Mesendoderm (in vitro differentiated cells): ENCODE measurements at regions not wholly inside any gene's neighbourhood (a gene's known extent, or its start where the extent isn't known, plus 50 kb on each side); places are given as distances from the start of the nearest gene placed in this dataset.
A peak's percentile ranks its signal among the peaks of the same experiment; 100 is the strongest.

Experiments used
- DNase-seq: peaks from one replicate; pipeline ENCODE4 v3.0.0; 2013
- H2AK5ac ChIP-seq: 2 replicates; pipeline ENCODE4 v1.6.1; 2013; ENCODE audit warnings: low read length, inconsistent platforms
- H2BK120ac ChIP-seq: 2 replicates; pipeline ENCODE4 v1.6.1; 2013; ENCODE audit warnings: low read depth, mild to moderate bottlenecking, low read length, moderate library complexity, mixed read lengths
- H2BK15ac ChIP-seq: replicated peaks from 2 replicates; pipeline ENCODE4 v1.6.1; 2013; ENCODE audit warnings: low read depth, mild to moderate bottlenecking, moderate library complexity
- H2BK5ac ChIP-seq: 2 replicates; pipeline ENCODE4 v1.6.1; 2013; ENCODE audit warnings: low read length, inconsistent platforms
- H3K18ac ChIP-seq: 2 replicates; pipeline ENCODE4 v1.6.1; 2013; ENCODE audit warnings: mild to moderate bottlenecking, low read length, mixed read lengths
- H3K23ac ChIP-seq: one replicate; pipeline ENCODE4 v1.6.1; 2013; ENCODE audit warnings: low read length
- H3K27ac ChIP-seq: 2 replicates; pipeline ENCODE4 v1.5.1; 2013; ENCODE audit warnings: low read depth, mild to moderate bottlenecking, inconsistent platforms, low read length, moderate library complexity
- H3K27me3 ChIP-seq: 2 replicates; pipeline ENCODE4 v1.6.1; 2013; ENCODE audit warnings: low read length, control low read depth, mild to moderate bottlenecking, inconsistent platforms; ENCODE audit not compliant: insufficient read depth, poor library complexity
- H3K36me3 ChIP-seq: 2 replicates; pipeline ENCODE4 v1.6.1; 2013; ENCODE audit warnings: low read length, inconsistent platforms; ENCODE audit not compliant: control insufficient read depth, insufficient read depth
- H3K4ac ChIP-seq: one replicate; pipeline ENCODE4 v1.6.1; 2013; ENCODE audit warnings: low read depth, mild to moderate bottlenecking, low read length, moderate library complexity
- H3K4me1 ChIP-seq: 2 replicates; pipeline ENCODE4 v1.6.1; 2013; ENCODE audit warnings: low read depth, low read length, inconsistent platforms; ENCODE audit not compliant: control insufficient read depth
- H3K4me2 ChIP-seq: 2 replicates; pipeline ENCODE4 v1.6.1; 2013; ENCODE audit warnings: low read length
- H3K4me3 ChIP-seq: 2 replicates; pipeline ENCODE4 v1.5.1; 2013; ENCODE audit warnings: mild to moderate bottlenecking, low read length
- H3K56ac ChIP-seq: one replicate; pipeline ENCODE4 v1.6.1; 2013; ENCODE audit warnings: low read length
- H3K79me1 ChIP-seq: 2 replicates; pipeline ENCODE4 v1.6.1; 2013; ENCODE audit warnings: low read length, inconsistent platforms
- H3K79me2 ChIP-seq: 2 replicates; pipeline ENCODE4 v1.6.1; 2013; ENCODE audit warnings: mild to moderate bottlenecking, low read length; ENCODE audit not compliant: control insufficient read depth, insufficient read depth
- H3K9ac ChIP-seq: 2 replicates; pipeline ENCODE4 v1.6.1; 2013; ENCODE audit warnings: low read length, inconsistent platforms
- H4K5ac ChIP-seq: one replicate; pipeline ENCODE4 v1.6.1; 2013; ENCODE audit warnings: low read length
- H4K8ac ChIP-seq: one replicate; pipeline ENCODE4 v1.6.1; 2013; ENCODE audit warnings: low read depth, mild to moderate bottlenecking, control low read depth, low read length, moderate library complexity
- WGBS: extraction: QIAGEN DNeasy Blood & Tissue Kit; methylation state at CpG from one replicate; pipeline ENCODE4 v1.1.7; 2013; ENCODE audit warnings: low lambda C conversion rate, missing lambda C conversion rate; ENCODE audit not compliant: insufficient coverage; ENCODE audit errors: extremely low coverage; 5-methylcytosine and 5-hydroxymethylcytosine counted together

DNA sequence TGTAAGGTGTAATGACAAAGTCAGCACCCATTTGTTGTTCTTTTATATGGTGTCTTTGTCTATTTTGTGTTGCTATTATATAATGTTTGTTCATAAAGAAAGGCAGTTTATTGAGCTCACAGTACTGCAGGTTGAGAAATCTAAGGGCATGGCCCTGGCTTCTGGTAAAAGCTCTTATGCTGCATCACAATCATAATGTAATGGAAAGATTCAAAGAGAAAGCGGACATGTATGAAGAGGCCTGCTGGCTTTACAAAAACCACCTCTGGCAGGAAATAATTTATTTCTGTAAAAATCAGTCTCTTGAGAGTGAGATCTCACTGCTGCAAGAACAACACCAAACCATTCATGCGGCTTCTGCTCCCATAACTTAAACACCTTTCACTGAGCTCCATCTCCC lies 746.7 kb upstream of the FAM174A start:
- Histone ChIP-seq H2BK120ac (no peak overlapping the region), H4K8ac (no peak overlapping the region), H3K27me3 (no peaks in the 10 kb centered on the region), H3K18ac (no peak overlapping the region), H2BK5ac (no peak overlapping the region), H3K56ac (no peak overlapping the region), H3K4me3 (no peak overlapping the region), H3K23ac (no peak overlapping the region), H3K79me2 (no peaks in the 10 kb centered on the region), H3K36me3 (no peaks in the 10 kb centered on the region), H2BK15ac (no peak overlapping the region), H3K27ac (no peak overlapping the region), H3K9ac (no peak overlapping the region), H2AK5ac (no peak overlapping the region), H3K4me2 (no peak overlapping the region), H3K4me1 (no peaks in the 10 kb centered on the region), H3K4ac (no peak overlapping the region), H3K79me1 (no peaks in the 10 kb centered on the region), H4K5ac (no peak overlapping the region)
- no CpG with 5 or more reads among the region's 2 CpGs for WGBS
- no peak for DNase-seq

DNA sequence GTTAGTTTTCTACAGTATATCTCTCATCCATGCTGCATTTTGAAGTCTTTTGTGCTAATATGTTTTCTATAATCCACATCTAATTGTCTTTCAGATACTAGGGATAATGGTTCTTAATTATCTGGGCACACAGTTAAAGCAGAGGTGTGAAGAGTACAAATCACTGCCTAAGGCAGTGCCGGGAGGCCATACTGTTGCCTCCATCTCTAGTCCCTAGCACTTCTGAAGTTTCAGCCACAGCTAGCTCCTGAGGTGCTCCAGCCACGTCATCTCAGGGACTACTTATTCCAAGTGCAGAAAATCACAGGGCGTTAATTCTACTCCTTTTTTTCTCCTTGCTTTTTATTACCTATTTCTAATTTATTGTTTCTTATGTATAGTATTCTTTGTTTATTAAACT lies 760.0 kb upstream of the FAM174A start:
- Histone ChIP-seq H3K23ac (no peak overlapping the region), H2BK120ac (no peak overlapping the region), H3K4ac (no peak overlapping the region), H4K5ac (no peak overlapping the region), H3K56ac (no peak overlapping the region), H3K27me3 (no peaks in the 10 kb centered on the region), H2AK5ac (no peak overlapping the region), H2BK15ac (no peak overlapping the region), H3K9ac (no peak overlapping the region), H3K18ac (no peak overlapping the region), H3K4me2 (no peak overlapping the region), H3K4me3 (no peak overlapping the region), H4K8ac (no peak overlapping the region), H3K27ac (no peak overlapping the region), H3K79me2 (no peaks in the 10 kb centered on the region), H3K79me1 (no peaks in the 10 kb centered on the region), H3K4me1 (no peaks in the 10 kb centered on the region), H3K36me3 (no peaks in the 10 kb centered on the region), H2BK5ac (no peak overlapping the region)
- no CpG with 5 or more reads among the region's 3 CpGs for WGBS
- DNase-seq, result peak; percentile 40

DNA sequence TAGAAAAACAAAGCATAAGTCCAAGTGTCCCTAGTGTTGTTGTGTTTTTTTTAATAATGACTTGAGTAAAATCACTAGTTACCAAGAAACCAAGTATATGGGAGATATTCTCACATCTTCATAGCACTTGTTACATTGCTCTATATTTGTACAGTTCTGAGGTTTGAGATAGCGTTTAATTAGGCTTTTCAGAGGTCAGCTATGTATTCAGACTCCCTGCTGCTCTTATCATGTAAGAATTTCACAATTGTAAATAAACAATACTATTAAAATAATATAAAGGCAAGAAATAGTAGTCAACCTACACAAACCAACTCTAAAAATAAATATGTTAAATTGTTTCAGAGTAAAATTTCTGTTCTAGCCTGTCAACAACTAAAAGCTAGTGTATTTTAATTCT lies 761.9 kb upstream of the FAM174A start:
- no peaks in the 10 kb centered on the region for H3K79me1 ChIP-seq
- H3K4me1 ChIP-seq, result no peaks in the 10 kb centered on the region
- no peak overlapping the region for H3K23ac ChIP-seq
- no peak overlapping the region for H4K8ac ChIP-seq
- H3K36me3 ChIP-seq, result no peaks in the 10 kb centered on the region
- WGBS, result no CpG with 5 or more reads among the region's 1 CpG
- H2BK5ac ChIP-seq, result no peak overlapping the region
- no peak overlapping the region for H3K4me2 ChIP-seq
- no peak overlapping the region for H3K18ac ChIP-seq
- H3K9ac ChIP-seq, result no peak overlapping the region
- H3K4me3 ChIP-seq, result no peak overlapping the region
- no peak for DNase-seq
- no peak overlapping the region for H4K5ac ChIP-seq
- no peak overlapping the region for H2BK15ac ChIP-seq
- no peak overlapping the region for H2AK5ac ChIP-seq
- no peak overlapping the region for H3K27ac ChIP-seq
- no peak overlapping the region for H3K4ac ChIP-seq
- no peak overlapping the region for H2BK120ac ChIP-seq
- H3K27me3 ChIP-seq, result no peaks in the 10 kb centered on the region
- H3K79me2 ChIP-seq, result no peaks in the 10 kb centered on the region
- no peak overlapping the region for H3K56ac ChIP-seq

DNA sequence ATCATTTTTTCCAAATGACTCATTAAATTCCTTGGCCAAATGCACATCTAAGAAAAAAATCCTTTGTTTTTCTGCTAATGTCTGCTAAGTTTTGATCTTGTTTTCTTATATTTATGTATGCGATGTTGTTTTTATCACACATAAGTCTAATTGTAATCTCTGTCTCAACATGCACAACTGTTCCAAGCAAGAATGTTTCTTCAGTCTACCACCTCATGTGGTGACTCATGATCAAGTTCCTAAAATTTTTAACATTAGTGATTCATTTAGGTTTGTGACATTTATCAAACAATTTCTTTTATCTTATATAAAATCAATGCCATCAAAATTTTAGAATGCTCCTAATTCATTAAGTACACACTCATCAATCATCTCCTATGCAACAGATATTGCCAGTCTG lies 763.9 kb upstream of the FAM174A start:
- no peak overlapping the region for H3K4me3 ChIP-seq
- H2BK15ac ChIP-seq, result no peak overlapping the region
- H3K9ac ChIP-seq, result no peak overlapping the region
- no CpG with 5 or more reads among the region's 1 CpG for WGBS
- no peak overlapping the region for H4K8ac ChIP-seq
- no peak for DNase-seq
- no peak overlapping the region for H3K4ac ChIP-seq
- H4K5ac ChIP-seq, result no peak overlapping the region
- H3K4me2 ChIP-seq, result no peak overlapping the region
- H3K27ac ChIP-seq, result no peak overlapping the region
- no peak overlapping the region for H2AK5ac ChIP-seq
- no peak overlapping the region for H2BK5ac ChIP-seq
- no peak overlapping the region for H3K56ac ChIP-seq
- no peaks in the 10 kb centered on the region for H3K4me1 ChIP-seq
- no peaks in the 10 kb centered on the region for H3K79me2 ChIP-seq
- H3K23ac ChIP-seq, result no peak overlapping the region
- H3K79me1 ChIP-seq, result no peaks in the 10 kb centered on the region
- no peak overlapping the region for H2BK120ac ChIP-seq
- H3K36me3 ChIP-seq, result no peaks in the 10 kb centered on the region
- H3K27me3 ChIP-seq, result no peaks in the 10 kb centered on the region
- no peak overlapping the region for H3K18ac ChIP-seq

DNA sequence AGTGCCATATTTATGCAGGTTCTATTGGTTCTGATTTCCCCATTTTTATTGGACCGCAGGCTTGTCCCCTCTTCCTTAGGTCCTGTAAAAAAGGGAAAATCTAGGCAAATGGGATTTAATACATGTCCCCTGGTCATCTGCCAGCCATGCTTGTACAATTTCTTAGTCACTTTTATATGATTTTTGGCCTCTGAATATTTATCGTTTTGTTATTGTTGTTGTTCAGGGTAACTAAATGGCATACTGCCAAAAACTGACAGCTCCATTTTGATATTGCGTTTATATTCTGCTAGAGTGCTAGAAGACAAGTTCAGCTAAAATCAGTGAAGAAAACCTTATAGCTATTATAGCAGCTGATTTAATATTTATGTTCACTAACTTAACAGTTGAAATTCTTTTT lies 770.2 kb upstream of the FAM174A start:
- no peak for DNase-seq
- Histone ChIP-seq H3K79me2 (no peaks in the 10 kb centered on the region), H3K18ac (no peak overlapping the region), H3K9ac (no peak overlapping the region), H4K8ac (no peak overlapping the region), H3K23ac (no peak overlapping the region), H3K27me3 (no peaks in the 10 kb centered on the region), H3K79me1 (no peaks in the 10 kb centered on the region), H3K4me3 (no peak overlapping the region), H2AK5ac (no peak overlapping the region), H3K4me1 (no peaks in the 10 kb centered on the region), H3K27ac (no peak overlapping the region), H2BK120ac (no peak overlapping the region), H3K36me3 (no peaks in the 10 kb centered on the region), H4K5ac (no peak overlapping the region), H2BK5ac (no peak overlapping the region), H3K4ac (no peak overlapping the region), H3K56ac (no peak overlapping the region), H3K4me2 (no peak overlapping the region), H2BK15ac (no peak overlapping the region)
- WGBS, result no CpG with 5 or more reads among the region's 3 CpGs

DNA sequence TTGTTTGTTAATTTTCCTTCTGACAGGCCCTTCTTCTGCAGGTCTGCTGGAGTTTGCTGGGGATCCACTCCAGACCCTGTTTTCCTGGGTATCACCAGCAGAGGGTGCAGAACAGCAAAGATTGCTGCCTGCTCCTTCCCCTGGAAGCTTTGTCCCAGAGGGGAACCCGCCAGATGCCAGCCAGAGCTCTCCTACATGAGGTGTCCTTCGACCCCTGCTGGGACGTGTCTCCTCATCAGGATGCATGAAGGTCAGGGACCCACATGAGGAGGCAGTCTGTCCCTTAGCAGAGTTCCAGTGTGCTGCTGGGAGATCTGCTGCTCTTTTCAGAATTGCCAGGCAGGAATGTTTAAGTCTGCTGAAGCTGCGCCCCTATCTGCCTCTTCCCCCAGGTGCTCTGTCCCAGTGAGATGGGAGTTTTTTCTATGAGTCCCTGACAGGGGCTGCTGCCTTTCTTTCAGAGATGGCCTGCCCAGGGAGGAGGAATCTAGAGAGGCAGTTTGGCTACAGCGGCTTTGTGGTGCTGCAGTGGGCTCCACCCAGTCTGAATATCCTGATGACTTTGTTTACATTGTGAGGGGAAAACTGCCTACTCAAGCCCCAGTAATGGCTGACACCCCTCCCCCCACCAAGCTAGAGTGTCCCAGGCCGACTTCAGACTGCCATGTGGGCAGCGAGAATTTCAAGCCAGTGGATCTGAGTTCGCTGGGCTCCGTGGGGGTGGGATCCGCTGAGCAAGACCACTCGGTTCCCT lies 772.0 kb upstream of the FAM174A start:
- Histone ChIP-seq H3K27ac (no peak overlapping the region), H2BK120ac (no peak overlapping the region), H3K4ac (no peak overlapping the region), H3K4me2 (no peak overlapping the region), H4K5ac (no peak overlapping the region), H2AK5ac (no peak overlapping the region), H2BK5ac (no peak overlapping the region), H3K9ac (no peak overlapping the region), H3K56ac (peak overlapping the region; percentile 10), H3K79me2 (no peaks in the 10 kb centered on the region), H2BK15ac (no peak overlapping the region), H3K4me1 (no peaks in the 10 kb centered on the region), H3K18ac (no peak overlapping the region), H4K8ac (no peak overlapping the region), H3K4me3 (no peak overlapping the region), H3K27me3 (no peaks in the 10 kb centered on the region), H3K23ac (no peak overlapping the region), H3K36me3 (no peaks in the 10 kb centered on the region), H3K79me1 (no peaks in the 10 kb centered on the region)
- WGBS, result no CpG with 5 or more reads among the region's 11 CpGs
- peak; percentile 37 for DNase-seq
